Esophagus squamous epithelium (tissue), 4 donors: ENCODE measurements at regions not wholly inside any gene's neighbourhood (a gene's known extent, or its start where the extent isn't known, plus 50 kb on each side); places are given as distances from the start of the nearest gene placed in this dataset.

Experiments
- POLR2A ChIP-seq, 4 donors: fragments of 450-650 bp; IDR thresholded peaks; one replicate each; pipeline ENCODE4 v1.6.1; 2017; ENCODE audit warnings: antibody characterized with exemption in 4 of 4, mild to moderate bottlenecking in 4 of 4, moderate library complexity in 3 of 4
- TF ChIP-seq, protein P1 (sequence below), 6 experiments: fragments of 450-650 bp in 4 of 6; fragments of 200-600 bp in 2 of 6; sonication (generic) in 2 of 6; IDR thresholded peaks; one replicate each; pipeline ENCODE4 v1.5.1; 2016 to 2019; ENCODE audit warnings: antibody characterized with exemption in 6 of 6, mild to moderate bottlenecking in 4 of 6, moderate library complexity in 4 of 6

DNA sequence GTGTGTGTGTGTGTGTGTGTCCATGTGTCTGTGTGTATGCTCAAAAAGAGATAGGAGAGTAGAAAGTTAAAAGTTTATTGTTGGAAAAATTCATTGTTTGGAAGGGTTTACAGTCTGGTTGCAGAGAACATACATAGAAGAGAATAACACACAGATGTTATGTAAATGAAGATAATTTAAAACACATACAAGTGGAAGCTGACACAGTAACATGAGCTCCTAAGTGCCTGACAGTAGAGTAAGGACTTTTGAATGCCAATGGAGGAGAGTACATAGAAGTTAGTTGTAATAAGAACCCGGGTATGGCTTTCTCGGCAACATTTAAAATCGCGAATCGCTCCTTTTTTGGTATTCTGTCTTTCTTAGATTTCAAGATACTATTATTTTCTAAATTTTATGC is 137.0 kb upstream of the FANCL start:
- TF ChIP-seq, protein P1, sequence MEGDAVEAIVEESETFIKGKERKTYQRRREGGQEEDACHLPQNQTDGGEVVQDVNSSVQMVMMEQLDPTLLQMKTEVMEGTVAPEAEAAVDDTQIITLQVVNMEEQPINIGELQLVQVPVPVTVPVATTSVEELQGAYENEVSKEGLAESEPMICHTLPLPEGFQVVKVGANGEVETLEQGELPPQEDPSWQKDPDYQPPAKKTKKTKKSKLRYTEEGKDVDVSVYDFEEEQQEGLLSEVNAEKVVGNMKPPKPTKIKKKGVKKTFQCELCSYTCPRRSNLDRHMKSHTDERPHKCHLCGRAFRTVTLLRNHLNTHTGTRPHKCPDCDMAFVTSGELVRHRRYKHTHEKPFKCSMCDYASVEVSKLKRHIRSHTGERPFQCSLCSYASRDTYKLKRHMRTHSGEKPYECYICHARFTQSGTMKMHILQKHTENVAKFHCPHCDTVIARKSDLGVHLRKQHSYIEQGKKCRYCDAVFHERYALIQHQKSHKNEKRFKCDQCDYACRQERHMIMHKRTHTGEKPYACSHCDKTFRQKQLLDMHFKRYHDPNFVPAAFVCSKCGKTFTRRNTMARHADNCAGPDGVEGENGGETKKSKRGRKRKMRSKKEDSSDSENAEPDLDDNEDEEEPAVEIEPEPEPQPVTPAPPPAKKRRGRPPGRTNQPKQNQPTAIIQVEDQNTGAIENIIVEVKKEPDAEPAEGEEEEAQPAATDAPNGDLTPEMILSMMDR (IDR thresholded peaks at IDR 0.05) = no peak
- TF ChIP-seq POLR2A (IDR thresholded peaks at IDR 0.05) = no peak
